GM20431 (cell line): ENCODE measurements at regions not wholly inside any gene's neighbourhood (a gene's known extent, or its start where the extent isn't known, plus 50 kb on each side); places are given as distances from the start of the nearest gene placed in this dataset.

ENCODE experiments used
- in situ Hi-C: fragments of 300-500 bp; cut with MseI, MboI; formaldehyde crosslinking; loops from one replicate; pipeline ENCODE4 v1.15.0; 2020; ENCODE audit warnings: low sequenced_read_pairs; ENCODE audit not compliant: unreplicated experiment

DNA sequence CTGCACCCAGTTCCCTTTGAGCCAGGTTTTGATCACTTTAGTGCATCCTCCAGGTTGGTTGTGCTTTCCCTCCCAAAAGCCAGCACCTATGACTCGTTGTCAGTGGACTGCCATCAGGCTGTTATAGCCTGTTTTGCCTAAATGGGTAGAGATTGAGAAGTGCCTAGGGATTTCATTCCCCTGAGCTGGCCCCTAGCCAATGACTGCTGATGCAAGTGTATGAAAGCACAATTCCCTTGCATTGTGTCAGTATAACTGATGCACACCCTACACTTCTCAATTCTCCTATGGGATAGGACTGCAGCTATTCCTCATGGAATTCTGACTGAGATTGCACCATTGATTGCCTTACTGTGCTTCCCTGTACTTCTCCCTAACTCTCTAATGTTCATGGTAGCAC lies 102.1 kb upstream of the ARPP21 start:
- in situ Hi-C loops = no loop called here

GRCh38 chr3:35544976-35545375 lies 94.3 kb upstream of the ARPP21 start:
- in situ Hi-C loops = no loop called here

- in situ Hi-C loops = no loop called here
Observed at GRCh38 chr3:35549690-35550089, 89.6 kb upstream of the ARPP21 start.

- in situ Hi-C loops = no loop called here
Observed at GRCh38 chr3:35562141-35562540, 77.2 kb upstream of the ARPP21 start.

GRCh38 chr3:35565048-35565447 lies 74.3 kb upstream of the ARPP21 start:
- in situ Hi-C loops = no loop called here
